Hepatocyte (in vitro differentiated cells): ENCODE measurements at regions not wholly inside any gene's neighbourhood (a gene's known extent, or its start where the extent isn't known, plus 50 kb on each side); places are given as distances from the start of the nearest gene placed in this dataset.
A peak's percentile ranks its signal among the peaks of the same experiment; 100 is the strongest.

Source experiments
- DNase-seq: peaks from one replicate; pipeline ENCODE4 v3.0.0-alpha.2; 2016; ENCODE audit warnings: low spot score
- H2AFZ ChIP-seq: fragments of 200-600 bp; sonication (generic); 2 replicates; pipeline ENCODE4 v1.6.0; 2016; ENCODE audit warnings: antibody characterized with exemption, mild to moderate bottlenecking
- H3K27ac ChIP-seq: fragments of 200-600 bp; sonication (generic); 2 replicates; pipeline ENCODE4 v1.5.1; 2016; ENCODE audit warnings: mild to moderate bottlenecking
- H3K27me3 ChIP-seq: fragments of 200-600 bp; sonication (generic); 2 replicates; pipeline ENCODE4 v1.6.1; 2016
- H3K36me3 ChIP-seq: fragments of 200-600 bp; sonication (generic); replicated peaks from 2 replicates; pipeline ENCODE4 v1.5.1; 2016; ENCODE audit warnings: low read depth; ENCODE audit not compliant: insufficient read depth
- H3K4me1 ChIP-seq: fragments of 200-600 bp; sonication (generic); 2 replicates; pipeline ENCODE4 v1.5.1; 2016; ENCODE audit warnings: mild to moderate bottlenecking, moderate library complexity; ENCODE audit not compliant: insufficient read depth
- H3K4me2 ChIP-seq: fragments of 200-600 bp; sonication (generic); 2 replicates; pipeline ENCODE4 v1.6.0; 2016
- H3K4me3 ChIP-seq: fragments of 200-600 bp; sonication (generic); 2 replicates; pipeline ENCODE4 v1.5.1; 2016; ENCODE audit warnings: mild to moderate bottlenecking
- H3K79me2 ChIP-seq: fragments of 200-600 bp; sonication (generic); 2 replicates; pipeline ENCODE4 v1.6.0; 2017; ENCODE audit warnings: mild to moderate bottlenecking
- H3K9me2 ChIP-seq: fragments of 200-600 bp; sonication (generic); replicated peaks from 2 replicates; pipeline ENCODE4 v1.6.0; 2017; ENCODE audit warnings: mild to moderate bottlenecking; ENCODE audit not compliant: insufficient read depth
- H3K9me3 ChIP-seq: fragments of 200-600 bp; sonication (generic); 2 replicates; pipeline ENCODE4 v1.5.1; 2016; ENCODE audit warnings: low read depth, mild to moderate bottlenecking
- H4K20me1 ChIP-seq: fragments of 200-600 bp; sonication (generic); 2 replicates; pipeline ENCODE4 v1.6.0; 2016; ENCODE audit warnings: mild to moderate bottlenecking; ENCODE audit not compliant: insufficient read depth, poor library complexity, severe bottlenecking
- EZH2 ChIP-seq: fragments of 200-600 bp; sonication (generic); IDR thresholded peaks from 2 replicates; pipeline ENCODE4 v1.6.1; 2016; ENCODE audit warnings: antibody characterized with exemption, mild to moderate bottlenecking, borderline replicate concordance
- EZH2phosphoT487 ChIP-seq: fragments of 200-600 bp; sonication (generic); IDR thresholded peaks from one replicate; pipeline ENCODE4 v1.6.1; 2018; ENCODE audit warnings: antibody characterized with exemption, mild to moderate bottlenecking, low read depth, moderate library complexity; ENCODE audit not compliant: unreplicated experiment, severe bottlenecking
- WGBS: methylation state at CpG from one replicate; pipeline ENCODE4 v1.1.6; 2016; ENCODE audit warnings: low lambda C conversion rate; ENCODE audit errors: missing lambda C conversion rate; 5-methylcytosine and 5-hydroxymethylcytosine counted together
- TF ChIP-seq, protein P1 (sequence below): fragments of 200-600 bp; sonication (generic); IDR thresholded peaks from 2 replicates; pipeline ENCODE4 v1.5.1; 2016; ENCODE audit warnings: antibody characterized with exemption, mild to moderate bottlenecking; ENCODE audit not compliant: poor library complexity

DNA sequence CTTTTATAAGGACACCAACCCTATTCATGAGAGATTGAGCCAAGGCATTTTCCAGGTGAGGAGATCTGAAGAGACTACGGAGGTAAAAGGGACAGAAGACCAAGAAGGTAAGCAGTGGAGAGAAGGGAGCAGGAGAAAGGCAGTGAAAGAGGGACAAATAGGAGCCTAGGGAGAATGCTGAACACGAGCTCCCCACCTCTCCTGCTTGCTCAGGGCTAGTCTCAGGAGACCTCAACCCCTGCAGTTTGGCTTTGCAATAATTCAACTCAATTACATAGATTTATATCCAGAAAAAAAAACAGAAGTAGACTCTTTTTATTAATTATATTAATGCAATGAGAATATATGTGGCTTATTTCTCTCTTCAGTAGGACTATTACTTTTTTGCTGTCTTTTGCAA lies 91.0 kb upstream of the DDX18 start:
- H3K4me1 ChIP-seq = no peaks in the 10 kb centered on the region
- TF ChIP-seq EZH2phosphoT487 (no peak), EZH2 (no peak)
- TF ChIP-seq, protein P1, sequence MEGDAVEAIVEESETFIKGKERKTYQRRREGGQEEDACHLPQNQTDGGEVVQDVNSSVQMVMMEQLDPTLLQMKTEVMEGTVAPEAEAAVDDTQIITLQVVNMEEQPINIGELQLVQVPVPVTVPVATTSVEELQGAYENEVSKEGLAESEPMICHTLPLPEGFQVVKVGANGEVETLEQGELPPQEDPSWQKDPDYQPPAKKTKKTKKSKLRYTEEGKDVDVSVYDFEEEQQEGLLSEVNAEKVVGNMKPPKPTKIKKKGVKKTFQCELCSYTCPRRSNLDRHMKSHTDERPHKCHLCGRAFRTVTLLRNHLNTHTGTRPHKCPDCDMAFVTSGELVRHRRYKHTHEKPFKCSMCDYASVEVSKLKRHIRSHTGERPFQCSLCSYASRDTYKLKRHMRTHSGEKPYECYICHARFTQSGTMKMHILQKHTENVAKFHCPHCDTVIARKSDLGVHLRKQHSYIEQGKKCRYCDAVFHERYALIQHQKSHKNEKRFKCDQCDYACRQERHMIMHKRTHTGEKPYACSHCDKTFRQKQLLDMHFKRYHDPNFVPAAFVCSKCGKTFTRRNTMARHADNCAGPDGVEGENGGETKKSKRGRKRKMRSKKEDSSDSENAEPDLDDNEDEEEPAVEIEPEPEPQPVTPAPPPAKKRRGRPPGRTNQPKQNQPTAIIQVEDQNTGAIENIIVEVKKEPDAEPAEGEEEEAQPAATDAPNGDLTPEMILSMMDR = no peak
- H4K20me1 ChIP-seq = no peaks in the 10 kb centered on the region
- no peak overlapping the region for H3K4me2 ChIP-seq
- no peak overlapping the region for H3K27ac ChIP-seq
- no peaks in the 10 kb centered on the region for H3K36me3 ChIP-seq
- no peaks in the 10 kb centered on the region for H3K9me2 ChIP-seq
- no peaks in the 10 kb centered on the region for H3K9me3 ChIP-seq
- H2AFZ ChIP-seq = no peak overlapping the region
- H3K79me2 ChIP-seq = no peaks in the 10 kb centered on the region
- no peak for DNase-seq
- H3K27me3 ChIP-seq = no peaks in the 10 kb centered on the region
- H3K4me3 ChIP-seq = no peak overlapping the region
- WGBS = 80% methylated on average over 2 of the region's 2 CpGs

DNA sequence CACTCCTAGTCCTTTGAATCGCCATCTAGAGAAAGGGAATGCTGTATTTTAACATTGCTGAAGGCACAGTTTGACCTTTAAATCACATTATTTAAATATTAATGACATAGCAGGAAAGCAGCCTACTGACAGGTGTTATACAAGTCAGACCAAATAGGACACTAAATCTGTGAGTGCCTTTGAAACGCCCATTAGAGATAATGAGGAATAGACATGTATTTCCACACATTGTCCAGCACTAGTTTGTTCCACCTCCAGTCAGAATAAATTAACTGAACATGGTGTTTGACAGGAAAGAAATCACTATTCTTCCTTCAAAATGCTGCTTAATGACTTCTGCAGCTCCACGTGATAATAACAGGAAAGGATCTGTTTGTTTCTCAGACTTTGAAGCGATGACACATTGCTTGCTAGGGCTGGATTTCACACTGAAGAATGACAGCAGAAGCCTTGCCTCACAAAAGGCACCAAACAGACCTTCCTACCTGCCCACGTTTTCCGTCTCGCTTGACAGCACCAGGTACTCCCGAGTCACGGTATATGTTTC lies 90.5 kb upstream of the DDX18 start:
- no peaks in the 10 kb centered on the region for H3K79me2 ChIP-seq
- H3K9me3 ChIP-seq = no peaks in the 10 kb centered on the region
- no peaks in the 10 kb centered on the region for H3K9me2 ChIP-seq
- H3K4me3 ChIP-seq = no peak overlapping the region
- H4K20me1 ChIP-seq = no peaks in the 10 kb centered on the region
- H3K27ac ChIP-seq = no peak overlapping the region
- H3K27me3 ChIP-seq = no peaks in the 10 kb centered on the region
- peak; percentile 11 for DNase-seq
- no peaks in the 10 kb centered on the region for H3K4me1 ChIP-seq
- no peak overlapping the region for H2AFZ ChIP-seq
- no peaks in the 10 kb centered on the region for H3K36me3 ChIP-seq
- TF ChIP-seq EZH2phosphoT487 = no peak
- no peak for TF ChIP-seq EZH2
- H3K4me2 ChIP-seq = no peak overlapping the region
- WGBS = 86% methylated on average over 9 of the region's 9 CpGs

DNA sequence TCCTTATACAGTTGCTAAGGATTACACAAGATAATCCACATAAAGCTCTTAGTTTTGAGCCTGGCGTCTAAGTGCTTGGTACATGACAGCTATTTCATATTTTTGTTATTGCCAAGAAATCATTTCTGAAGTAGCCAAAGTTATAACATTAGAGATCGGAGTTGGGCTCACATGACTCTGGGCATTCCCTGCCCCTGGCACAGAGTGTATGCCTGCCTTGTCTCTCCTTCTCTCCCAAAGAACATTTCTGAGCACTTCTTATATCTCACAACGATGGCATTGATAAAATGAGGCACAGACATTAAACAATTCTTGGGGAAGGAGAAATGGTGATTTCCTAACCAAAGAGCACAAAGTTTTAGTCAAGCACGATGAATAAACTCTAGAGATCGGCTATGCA lies 87.7 kb upstream of the DDX18 start:
- WGBS = 58% methylated on average over 5 of the region's 5 CpGs

DNA sequence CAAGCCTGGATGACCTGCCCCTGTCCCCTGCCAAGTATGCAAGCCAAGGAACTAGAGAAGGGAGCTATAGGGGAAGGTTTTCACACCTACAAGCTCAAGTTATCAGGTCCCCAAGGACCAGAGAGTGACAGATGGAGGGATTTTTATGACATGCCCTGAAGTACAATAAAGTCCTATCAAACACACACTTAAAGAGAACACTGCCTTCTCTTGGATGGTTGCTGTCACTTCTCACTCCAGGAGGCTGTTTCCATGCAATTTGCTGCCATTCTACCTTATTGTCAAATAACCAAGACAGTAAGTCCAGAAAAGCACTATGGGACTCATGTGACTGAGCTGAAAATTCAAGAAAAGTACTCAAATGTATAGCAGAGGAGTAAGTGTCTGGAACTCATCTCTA lies 76.6 kb upstream of the DDX18 start:
- Histone ChIP-seq H3K79me2 (no peaks in the 10 kb centered on the region), H3K27me3 (no peaks in the 10 kb centered on the region), H3K27ac (no peak overlapping the region), H3K36me3 (no peaks in the 10 kb centered on the region), H2AFZ (no peak overlapping the region), H3K9me3 (no peaks in the 10 kb centered on the region), H3K4me3 (no peak overlapping the region), H3K4me2 (no peak overlapping the region), H3K9me2 (no peaks in the 10 kb centered on the region), H3K4me1 (no peaks in the 10 kb centered on the region), H4K20me1 (no peaks in the 10 kb centered on the region)
- DNase-seq = no peak
- TF ChIP-seq, protein P1 = no peak
- TF ChIP-seq EZH2 (no peak), EZH2phosphoT487 (no peak)

More for the DNA sequence above, 87.7 kb upstream of the DDX18 start:
- no peak for DNase-seq
- Histone ChIP-seq H3K27me3 (no peaks in the 10 kb centered on the region), H3K4me3 (no peak overlapping the region), H3K36me3 (no peaks in the 10 kb centered on the region), H2AFZ (no peak overlapping the region), H3K9me2 (no peaks in the 10 kb centered on the region), H3K4me2 (peak overlapping the region; percentile 17), H3K79me2 (no peaks in the 10 kb centered on the region), H3K9me3 (no peaks in the 10 kb centered on the region), H3K27ac (no peak overlapping the region), H3K4me1 (no peaks in the 10 kb centered on the region), H4K20me1 (no peaks in the 10 kb centered on the region)
- TF ChIP-seq EZH2phosphoT487 (no peak), EZH2 (no peak)
- TF ChIP-seq, protein P1 = no peak
